HEK293 (cell line): ENCODE measurements at regions not wholly inside any gene's neighbourhood (a gene's known extent, or its start where the extent isn't known, plus 50 kb on each side); places are given as distances from the start of the nearest gene placed in this dataset.

Experiments used
- ATF2 ChIP-seq: fragments of 450-650 bp; formaldehyde crosslinking; IDR thresholded peaks from 2 replicates; pipeline ENCODE4 v1.5.1; 2016; ENCODE audit warnings: missing biosample characterization, missing genetic modification characterization, low read depth
- GLIS2 ChIP-seq: fragments of 450-650 bp; formaldehyde crosslinking; IDR thresholded peaks from 2 replicates; pipeline ENCODE4 v1.5.1; 2016; ENCODE audit warnings: missing biosample characterization, missing genetic modification characterization
- KLF8 ChIP-seq: fragments of 450-650 bp; formaldehyde crosslinking; IDR thresholded peaks from 2 replicates; pipeline ENCODE4 v1.5.1; 2016; ENCODE audit warnings: missing biosample characterization, missing genetic modification characterization
- OVOL3 ChIP-seq: fragments of 450-650 bp; formaldehyde crosslinking; IDR thresholded peaks from 2 replicates; pipeline ENCODE4 v1.5.1; 2016; ENCODE audit warnings: missing biosample characterization, missing genetic modification characterization
- YY2 ChIP-seq: fragments of 450-650 bp; formaldehyde crosslinking; IDR thresholded peaks from 2 replicates; pipeline ENCODE4 v1.5.1; 2016; ENCODE audit warnings: missing biosample characterization, missing genetic modification characterization
- ZBTB10 ChIP-seq: fragments of 450-650 bp; formaldehyde crosslinking; IDR thresholded peaks from 2 replicates; pipeline ENCODE4 v1.5.1; 2016; ENCODE audit warnings: missing biosample characterization, missing genetic modification characterization
- ZNF112 ChIP-seq: fragments of 450-650 bp; formaldehyde crosslinking; IDR thresholded peaks from 2 replicates; pipeline ENCODE4 v1.5.0; 2017; ENCODE audit warnings: missing biosample characterization, missing genetic modification characterization
- ZNF146 ChIP-seq: fragments of 450-650 bp; formaldehyde crosslinking; IDR thresholded peaks from 2 replicates; pipeline ENCODE4 v1.5.1; 2016; ENCODE audit warnings: missing biosample characterization, missing genetic modification characterization
- ZNF157 ChIP-seq: fragments of 450-650 bp; formaldehyde crosslinking; IDR thresholded peaks from 2 replicates; pipeline ENCODE4 v1.5.1; 2016; ENCODE audit warnings: missing biosample characterization, missing genetic modification characterization
- ZNF16 ChIP-seq: fragments of 450-650 bp; formaldehyde crosslinking; IDR thresholded peaks from 2 replicates; pipeline ENCODE4 v1.5.1; 2016; ENCODE audit warnings: low read depth, missing biosample characterization, missing genetic modification characterization
- ZNF202 ChIP-seq: fragments of 450-650 bp; formaldehyde crosslinking; IDR thresholded peaks from 2 replicates; pipeline ENCODE4 v1.5.1; 2016; ENCODE audit warnings: missing biosample characterization, missing genetic modification characterization, borderline replicate concordance
- ZNF221 ChIP-seq: fragments of 450-650 bp; formaldehyde crosslinking; IDR thresholded peaks from 2 replicates; pipeline ENCODE4 v1.5.1; 2017; ENCODE audit warnings: missing biosample characterization, missing genetic modification characterization, borderline replicate concordance
- ZNF280C ChIP-seq: fragments of 450-650 bp; formaldehyde crosslinking; IDR thresholded peaks from 2 replicates; pipeline ENCODE4 v1.5.1; 2016; ENCODE audit warnings: missing biosample characterization, missing genetic modification characterization
- ZNF354C ChIP-seq: fragments of 450-650 bp; formaldehyde crosslinking; IDR thresholded peaks from 2 replicates; pipeline ENCODE4 v1.5.1; 2016; ENCODE audit warnings: missing biosample characterization, missing genetic modification characterization, low read depth, borderline replicate concordance
- ZNF394 ChIP-seq: fragments of 450-650 bp; formaldehyde crosslinking; IDR thresholded peaks from 2 replicates; pipeline ENCODE4 v1.5.1; 2016; ENCODE audit warnings: missing biosample characterization, missing genetic modification characterization, mild to moderate bottlenecking, moderate library complexity, borderline replicate concordance
- ZNF488 ChIP-seq: fragments of 450-650 bp; formaldehyde crosslinking; IDR thresholded peaks from 2 replicates; pipeline ENCODE4 v1.5.1; 2016; ENCODE audit warnings: missing biosample characterization, missing genetic modification characterization
- ZNF558 ChIP-seq: fragments of 450-650 bp; formaldehyde crosslinking; IDR thresholded peaks from 2 replicates; pipeline ENCODE4 v1.5.1; 2016; ENCODE audit warnings: missing biosample characterization, missing genetic modification characterization
- ZNF610 ChIP-seq: fragments of 450-650 bp; formaldehyde crosslinking; IDR thresholded peaks from 2 replicates; pipeline ENCODE4 v1.5.1; 2016; ENCODE audit warnings: missing biosample characterization, missing genetic modification characterization, borderline replicate concordance
- ZNF629 ChIP-seq: fragments of 450-650 bp; formaldehyde crosslinking; IDR thresholded peaks from 2 replicates; pipeline ENCODE4 v1.5.1; 2017; ENCODE audit warnings: missing biosample characterization, missing genetic modification characterization
- ZNF660 ChIP-seq: fragments of 450-650 bp; IDR thresholded peaks from 2 replicates; pipeline ENCODE4 v1.5.1; 2018; ENCODE audit warnings: missing biosample characterization, mild to moderate bottlenecking, missing genetic modification characterization
- ZXDB ChIP-seq: fragments of 450-650 bp; formaldehyde crosslinking; IDR thresholded peaks from 2 replicates; pipeline ENCODE4 v1.5.1; 2016; ENCODE audit warnings: missing biosample characterization, missing genetic modification characterization
- TF ChIP-seq, protein P1 (sequence below): fragments of 450-650 bp; formaldehyde crosslinking; IDR thresholded peaks from 2 replicates; pipeline ENCODE4 v1.5.1; 2016; ENCODE audit warnings: missing biosample characterization, missing genetic modification characterization
- TF ChIP-seq, protein P2 (sequence below): fragments of 450-650 bp; formaldehyde crosslinking; IDR thresholded peaks from 2 replicates; pipeline ENCODE4 v1.5.0; 2017; ENCODE audit warnings: missing biosample characterization, missing genetic modification characterization, borderline replicate concordance
- TF ChIP-seq, protein P3 (sequence below): fragments of 450-650 bp; formaldehyde crosslinking; IDR thresholded peaks from 2 replicates; pipeline ENCODE4 v1.5.1; 2017; ENCODE audit warnings: missing biosample characterization, missing genetic modification characterization

DNA sequence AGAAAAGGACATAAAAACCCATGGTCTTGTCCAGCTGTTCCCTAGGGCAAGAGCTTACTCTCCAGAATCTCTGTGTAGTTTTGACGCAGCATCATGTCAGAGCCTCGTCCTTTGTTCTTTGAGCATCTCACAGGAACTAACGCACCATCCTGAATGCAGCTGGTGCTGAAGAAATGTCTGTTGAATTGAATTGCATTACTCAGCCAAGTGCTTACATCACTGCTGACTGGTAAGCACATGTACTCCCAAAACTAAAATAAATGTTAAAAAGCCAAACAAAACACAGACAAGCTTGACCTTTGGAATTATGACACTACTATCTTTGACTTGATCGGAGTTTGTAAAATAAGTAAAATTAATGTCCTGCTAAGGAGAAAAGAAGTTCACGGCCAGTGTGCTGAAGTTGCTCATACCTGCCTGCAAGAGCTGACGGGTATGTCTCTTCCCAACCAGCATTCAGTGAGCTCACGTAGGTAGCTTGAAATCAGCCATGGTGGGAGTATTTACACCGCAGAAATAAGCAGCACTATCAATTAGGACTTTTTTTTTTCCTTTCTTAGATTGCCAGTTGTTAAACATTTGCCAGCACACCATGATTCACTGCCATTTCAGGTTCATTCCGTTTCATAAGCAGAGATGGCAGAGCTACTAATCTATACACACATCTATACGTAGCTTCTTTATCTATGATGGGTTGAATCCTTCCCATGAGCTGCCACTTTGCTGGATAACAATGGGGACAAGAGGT is 310.6 kb upstream of the MSX2 start (continued):
- TF ChIP-seq, protein P1, sequence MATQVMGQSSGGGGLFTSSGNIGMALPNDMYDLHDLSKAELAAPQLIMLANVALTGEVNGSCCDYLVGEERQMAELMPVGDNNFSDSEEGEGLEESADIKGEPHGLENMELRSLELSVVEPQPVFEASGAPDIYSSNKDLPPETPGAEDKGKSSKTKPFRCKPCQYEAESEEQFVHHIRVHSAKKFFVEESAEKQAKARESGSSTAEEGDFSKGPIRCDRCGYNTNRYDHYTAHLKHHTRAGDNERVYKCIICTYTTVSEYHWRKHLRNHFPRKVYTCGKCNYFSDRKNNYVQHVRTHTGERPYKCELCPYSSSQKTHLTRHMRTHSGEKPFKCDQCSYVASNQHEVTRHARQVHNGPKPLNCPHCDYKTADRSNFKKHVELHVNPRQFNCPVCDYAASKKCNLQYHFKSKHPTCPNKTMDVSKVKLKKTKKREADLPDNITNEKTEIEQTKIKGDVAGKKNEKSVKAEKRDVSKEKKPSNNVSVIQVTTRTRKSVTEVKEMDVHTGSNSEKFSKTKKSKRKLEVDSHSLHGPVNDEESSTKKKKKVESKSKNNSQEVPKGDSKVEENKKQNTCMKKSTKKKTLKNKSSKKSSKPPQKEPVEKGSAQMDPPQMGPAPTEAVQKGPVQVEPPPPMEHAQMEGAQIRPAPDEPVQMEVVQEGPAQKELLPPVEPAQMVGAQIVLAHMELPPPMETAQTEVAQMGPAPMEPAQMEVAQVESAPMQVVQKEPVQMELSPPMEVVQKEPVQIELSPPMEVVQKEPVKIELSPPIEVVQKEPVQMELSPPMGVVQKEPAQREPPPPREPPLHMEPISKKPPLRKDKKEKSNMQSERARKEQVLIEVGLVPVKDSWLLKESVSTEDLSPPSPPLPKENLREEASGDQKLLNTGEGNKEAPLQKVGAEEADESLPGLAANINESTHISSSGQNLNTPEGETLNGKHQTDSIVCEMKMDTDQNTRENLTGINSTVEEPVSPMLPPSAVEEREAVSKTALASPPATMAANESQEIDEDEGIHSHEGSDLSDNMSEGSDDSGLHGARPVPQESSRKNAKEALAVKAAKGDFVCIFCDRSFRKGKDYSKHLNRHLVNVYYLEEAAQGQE (tag by site-specific recombination), result 0 out of 2 replicates have a peak, but pooled peaks have one; percentile 30
- TF ChIP-seq ATF2 (no peak), ZNF146 (tag by site-specific recombination) (no peak), ZNF629 (tag by site-specific recombination) (peak; percentile 83), ZNF16 (tag by site-specific recombination) (no peak), OVOL3 (no peak), ZNF354C (no peak), ZNF488 (tag by site-specific recombination) (no peak), ZNF610 (tag by site-specific recombination) (no peak), ZNF157 (tag by site-specific recombination) (no peak), ZNF112 (peak; percentile 83), ZNF558 (tag by site-specific recombination) (no peak), ZNF221 (no peak), YY2 (tag by site-specific recombination) (no peak), GLIS2 (no peak), ZNF394 (tag by site-specific recombination) (peak; percentile 29; the same call in 1 of the 2 replicates), ZNF202 (tag by site-specific recombination) (no peak), KLF8 (no peak), ZBTB10 (no peak), ZNF660 (tag by site-specific recombination) (no peak; the same call in 1 of the 2 replicates), ZNF280C (tag by site-specific recombination) (no peak), ZXDB (no peak)
- TF ChIP-seq, protein P2, sequence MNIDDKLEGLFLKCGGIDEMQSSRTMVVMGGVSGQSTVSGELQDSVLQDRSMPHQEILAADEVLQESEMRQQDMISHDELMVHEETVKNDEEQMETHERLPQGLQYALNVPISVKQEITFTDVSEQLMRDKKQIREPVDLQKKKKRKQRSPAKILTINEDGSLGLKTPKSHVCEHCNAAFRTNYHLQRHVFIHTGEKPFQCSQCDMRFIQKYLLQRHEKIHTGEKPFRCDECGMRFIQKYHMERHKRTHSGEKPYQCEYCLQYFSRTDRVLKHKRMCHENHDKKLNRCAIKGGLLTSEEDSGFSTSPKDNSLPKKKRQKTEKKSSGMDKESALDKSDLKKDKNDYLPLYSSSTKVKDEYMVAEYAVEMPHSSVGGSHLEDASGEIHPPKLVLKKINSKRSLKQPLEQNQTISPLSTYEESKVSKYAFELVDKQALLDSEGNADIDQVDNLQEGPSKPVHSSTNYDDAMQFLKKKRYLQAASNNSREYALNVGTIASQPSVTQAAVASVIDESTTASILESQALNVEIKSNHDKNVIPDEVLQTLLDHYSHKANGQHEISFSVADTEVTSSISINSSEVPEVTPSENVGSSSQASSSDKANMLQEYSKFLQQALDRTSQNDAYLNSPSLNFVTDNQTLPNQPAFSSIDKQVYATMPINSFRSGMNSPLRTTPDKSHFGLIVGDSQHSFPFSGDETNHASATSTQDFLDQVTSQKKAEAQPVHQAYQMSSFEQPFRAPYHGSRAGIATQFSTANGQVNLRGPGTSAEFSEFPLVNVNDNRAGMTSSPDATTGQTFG (tag by site-specific recombination), result no peak
- TF ChIP-seq, protein P3, sequence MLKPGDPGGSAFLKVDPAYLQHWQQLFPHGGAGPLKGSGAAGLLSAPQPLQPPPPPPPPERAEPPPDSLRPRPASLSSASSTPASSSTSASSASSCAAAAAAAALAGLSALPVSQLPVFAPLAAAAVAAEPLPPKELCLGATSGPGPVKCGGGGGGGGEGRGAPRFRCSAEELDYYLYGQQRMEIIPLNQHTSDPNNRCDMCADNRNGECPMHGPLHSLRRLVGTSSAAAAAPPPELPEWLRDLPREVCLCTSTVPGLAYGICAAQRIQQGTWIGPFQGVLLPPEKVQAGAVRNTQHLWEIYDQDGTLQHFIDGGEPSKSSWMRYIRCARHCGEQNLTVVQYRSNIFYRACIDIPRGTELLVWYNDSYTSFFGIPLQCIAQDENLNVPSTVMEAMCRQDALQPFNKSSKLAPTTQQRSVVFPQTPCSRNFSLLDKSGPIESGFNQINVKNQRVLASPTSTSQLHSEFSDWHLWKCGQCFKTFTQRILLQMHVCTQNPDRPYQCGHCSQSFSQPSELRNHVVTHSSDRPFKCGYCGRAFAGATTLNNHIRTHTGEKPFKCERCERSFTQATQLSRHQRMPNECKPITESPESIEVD, result peak; percentile 28; the same call in 1 of the 2 replicates
